NCI-H748 treated with DMSO at 0.1 percent for 48 hours (cell line): ENCODE measurements at regions not wholly inside any gene's neighbourhood (a gene's known extent, or its start where the extent isn't known, plus 50 kb on each side); places are given as distances from the start of the nearest gene placed in this dataset.
"Not testable (repeated sequence)": the region's sequence is repeated elsewhere in the genome, so short reads cannot be mapped to it uniquely, and the experiment has no call there.

Experiments
- DNase-seq: peaks from one replicate; lab custom pipeline; 2025; lab: John Stamatoyannopoulos, UW

DNA sequence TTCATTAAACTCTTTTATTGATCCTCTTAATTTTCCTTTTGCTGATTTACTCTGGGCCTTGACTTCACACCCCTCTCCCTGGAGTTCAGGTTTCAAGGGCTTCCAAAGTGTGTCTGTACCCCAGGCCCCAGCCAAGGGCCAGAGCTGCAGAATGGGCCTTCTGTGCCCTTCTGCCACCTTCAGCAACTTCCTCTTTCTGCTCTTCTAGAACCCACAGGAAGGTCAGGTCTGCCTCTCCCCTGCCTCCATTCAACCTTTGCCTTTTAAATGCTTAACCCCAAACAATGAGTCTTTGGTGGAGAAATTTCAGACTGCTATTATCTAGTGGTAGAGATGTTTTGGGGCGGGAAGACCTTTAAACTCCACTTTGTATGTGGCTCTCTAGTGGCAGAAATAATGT lies 63.1 kb downstream of the TSN start:
- no peak for DNase-seq

DNA sequence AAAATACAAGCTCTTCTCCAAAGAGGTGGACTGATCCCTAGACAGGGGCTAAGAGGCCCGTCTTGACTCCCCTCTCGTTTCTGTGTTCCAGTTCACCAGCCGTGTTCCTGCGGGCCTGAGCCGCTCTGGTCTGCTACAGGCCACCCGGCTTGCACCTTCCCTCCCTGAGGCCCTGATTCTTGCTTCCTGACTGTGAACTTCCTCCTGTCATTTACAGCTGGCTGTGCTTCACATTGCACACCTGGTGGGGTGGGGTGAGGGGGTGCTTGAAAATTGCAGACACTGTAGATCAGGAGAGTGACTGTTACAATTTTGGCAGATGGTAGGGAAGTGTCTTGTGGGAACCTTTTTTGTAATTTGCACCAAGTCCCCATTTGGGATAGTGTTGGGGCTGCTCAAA lies 64.4 kb downstream of the TSN start:
- no peak for DNase-seq

DNA sequence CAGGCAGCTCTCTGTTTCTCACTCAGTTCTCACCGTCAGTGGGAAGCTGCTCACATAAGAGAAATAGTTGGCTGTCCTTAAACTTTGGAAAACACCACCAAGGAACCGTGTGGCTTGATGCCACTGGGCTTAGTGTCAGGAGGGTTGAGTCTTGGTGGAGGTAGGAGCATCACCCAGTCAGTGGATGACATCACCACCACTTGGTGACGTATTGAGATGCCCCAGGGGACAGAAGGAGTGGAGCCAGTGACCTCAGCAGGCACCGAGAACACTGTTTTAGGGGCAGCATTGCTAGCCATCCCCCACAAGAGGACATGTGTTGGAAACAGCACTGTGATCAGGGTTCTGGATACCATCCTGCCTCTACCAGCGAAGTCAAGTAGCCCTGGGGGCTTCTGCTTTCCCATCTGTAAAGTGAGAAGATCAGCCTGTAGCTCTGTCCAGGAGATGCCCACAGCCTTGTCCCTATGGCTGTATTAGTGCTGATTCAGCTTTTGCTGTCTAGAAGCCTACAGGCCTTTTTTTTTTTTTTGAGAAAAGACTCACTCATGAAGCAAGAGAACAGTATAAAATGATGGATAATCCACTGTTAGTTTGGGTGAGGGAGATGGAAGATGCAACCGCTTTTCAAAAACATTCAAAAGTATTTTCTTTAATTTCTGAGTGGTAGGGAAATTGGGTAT lies 66.2 kb downstream of the TSN start:
- DNase-seq = no peak

DNA sequence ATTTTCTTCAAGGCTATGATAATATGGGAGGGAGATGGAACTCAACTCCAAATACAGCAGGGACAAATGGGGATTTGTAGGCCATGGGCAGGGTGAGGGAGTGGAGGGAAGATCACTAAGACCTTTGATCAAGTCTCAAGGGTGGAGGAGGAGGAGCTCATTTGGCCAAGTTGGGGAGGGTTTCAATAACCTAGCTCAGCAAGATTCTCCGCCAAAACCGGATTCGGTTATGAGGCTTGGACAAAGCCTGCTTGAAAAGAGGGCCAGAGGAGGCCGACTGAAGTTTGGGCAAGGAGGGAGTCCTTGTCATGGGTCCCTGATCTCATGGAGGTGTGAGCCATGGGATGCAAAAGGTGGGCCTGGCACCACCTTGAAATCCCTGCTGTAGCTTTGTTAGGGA lies 68.8 kb downstream of the TSN start:
- no peak for DNase-seq

DNA sequence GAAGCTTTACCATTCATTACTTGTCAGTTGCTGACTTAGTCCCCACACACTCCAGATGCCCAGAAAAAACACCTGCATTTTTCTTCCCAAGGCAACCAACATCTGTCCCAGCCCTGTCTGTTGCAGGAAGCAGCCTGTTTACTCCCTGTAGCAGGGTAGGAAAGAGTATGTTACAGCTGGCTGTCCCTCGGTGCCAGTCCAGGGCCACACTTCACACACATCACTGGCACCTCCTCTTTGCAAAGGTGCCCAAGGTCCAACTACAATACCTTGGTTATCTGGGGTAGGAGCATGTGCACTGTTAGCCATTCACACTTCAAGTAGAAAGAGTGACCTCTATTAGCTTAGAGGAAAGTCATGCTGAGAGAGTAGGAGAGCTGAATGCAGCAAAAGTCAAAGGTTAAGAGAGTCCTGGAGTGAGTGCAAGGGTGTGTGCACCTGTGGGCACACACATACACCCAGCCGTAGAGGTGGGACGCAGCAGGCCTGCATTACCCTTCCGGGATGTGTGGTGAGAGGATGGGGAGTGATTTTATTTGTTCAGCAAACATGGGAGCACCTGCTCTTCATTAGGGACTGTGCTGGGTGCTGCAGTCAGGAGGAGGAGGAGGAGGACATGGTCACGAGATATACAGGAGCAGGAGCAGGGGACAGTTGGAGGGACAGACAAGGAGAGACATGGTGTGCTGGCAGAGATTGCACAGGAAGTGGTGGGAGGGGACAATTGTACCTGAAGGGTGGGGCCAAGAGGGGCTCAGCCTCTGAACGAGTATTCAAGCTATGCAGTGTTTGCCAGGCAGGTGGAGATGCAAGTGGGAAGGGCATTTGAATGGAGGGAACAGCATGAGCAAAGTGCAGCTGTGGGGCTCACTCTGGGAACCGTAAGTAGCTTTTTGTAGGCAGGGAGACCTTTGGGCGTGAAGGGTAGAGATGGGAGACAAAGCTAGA lies 69.8 kb downstream of the TSN start:
- DNase-seq = peak; percentile 82

DNA sequence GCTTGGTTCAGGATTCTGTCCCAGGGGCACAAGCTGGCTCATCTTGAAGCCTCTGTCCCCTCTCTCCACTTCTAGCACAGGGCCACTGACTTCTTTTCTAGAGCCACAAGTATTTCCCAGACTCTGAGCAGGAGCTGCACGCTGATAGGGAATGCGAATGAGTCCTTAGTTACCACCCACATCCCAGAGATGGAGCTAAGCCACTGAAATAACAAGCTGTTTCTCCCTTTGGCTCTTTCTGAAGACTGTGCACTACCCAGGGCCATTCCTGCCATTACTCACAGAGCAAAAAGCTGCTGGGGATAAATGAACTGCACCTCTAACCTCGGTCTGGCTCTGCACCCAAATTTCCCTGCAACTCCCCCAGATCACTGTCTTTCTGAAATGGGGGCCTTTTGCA lies 70.6 kb downstream of the TSN start:
- no peak for DNase-seq

DNA sequence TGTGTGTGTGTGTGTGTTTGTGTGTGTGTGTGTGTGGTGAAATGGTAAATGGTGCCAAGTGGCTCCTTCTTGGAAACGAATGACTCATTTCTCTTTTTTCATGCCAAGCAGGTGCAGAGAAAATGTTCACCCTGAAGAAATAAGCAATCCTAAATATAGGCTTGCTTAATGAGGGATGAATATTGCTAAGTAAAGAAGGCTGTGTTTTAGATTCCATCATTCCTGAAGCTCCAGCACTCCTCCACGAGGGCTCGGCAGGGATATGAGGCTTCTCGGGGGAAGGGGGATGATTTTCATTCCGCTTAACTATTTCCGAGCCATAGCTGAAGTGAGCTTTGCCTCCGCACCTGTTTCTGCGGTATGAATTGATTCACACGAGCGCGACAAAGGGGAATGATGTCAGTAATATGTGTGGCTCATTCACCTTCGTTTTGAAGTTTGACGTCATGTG lies 72.9 kb downstream of the TSN start:
- DNase-seq = no peak

DNA sequence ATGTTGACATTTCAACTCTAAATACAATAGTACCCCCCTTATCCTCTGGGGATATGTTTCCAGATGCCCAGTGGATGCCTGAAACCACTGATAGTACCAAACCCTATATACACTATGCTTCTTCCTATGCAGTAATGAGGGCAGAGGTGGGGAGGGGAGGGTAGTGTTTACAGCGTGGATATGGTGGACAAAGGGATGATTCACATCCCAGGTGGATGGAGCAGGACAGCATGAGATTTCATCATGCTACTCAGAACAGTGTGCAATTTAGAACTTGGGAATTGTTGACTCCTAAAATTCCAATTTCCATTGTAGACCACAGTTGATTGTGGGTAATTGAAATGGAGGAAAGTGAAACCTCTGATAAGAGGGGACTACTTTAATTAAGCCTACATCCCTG lies 75.4 kb downstream of the TSN start:
- DNase-seq = no peak

DNA sequence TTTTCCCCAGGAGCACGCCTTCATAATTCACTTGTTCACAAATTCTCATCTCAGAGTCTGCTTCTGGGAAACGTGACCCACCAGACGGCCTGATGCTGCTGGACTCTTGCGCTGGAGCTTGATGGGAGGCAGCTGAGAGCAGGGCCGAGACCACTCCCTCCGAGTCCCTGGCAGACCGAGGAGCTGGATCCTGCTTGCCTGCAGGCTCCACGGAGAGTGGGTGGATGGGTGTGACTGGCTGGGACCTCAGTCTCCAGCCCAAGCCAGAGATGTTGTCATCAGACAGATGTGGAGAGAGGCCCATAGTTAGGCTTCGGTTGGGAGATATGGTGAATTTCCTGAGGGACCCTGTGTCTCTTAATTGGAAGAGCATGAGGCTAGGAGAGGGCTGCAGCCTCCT lies 76.4 kb downstream of the TSN start:
- DNase-seq = no peak

DNA sequence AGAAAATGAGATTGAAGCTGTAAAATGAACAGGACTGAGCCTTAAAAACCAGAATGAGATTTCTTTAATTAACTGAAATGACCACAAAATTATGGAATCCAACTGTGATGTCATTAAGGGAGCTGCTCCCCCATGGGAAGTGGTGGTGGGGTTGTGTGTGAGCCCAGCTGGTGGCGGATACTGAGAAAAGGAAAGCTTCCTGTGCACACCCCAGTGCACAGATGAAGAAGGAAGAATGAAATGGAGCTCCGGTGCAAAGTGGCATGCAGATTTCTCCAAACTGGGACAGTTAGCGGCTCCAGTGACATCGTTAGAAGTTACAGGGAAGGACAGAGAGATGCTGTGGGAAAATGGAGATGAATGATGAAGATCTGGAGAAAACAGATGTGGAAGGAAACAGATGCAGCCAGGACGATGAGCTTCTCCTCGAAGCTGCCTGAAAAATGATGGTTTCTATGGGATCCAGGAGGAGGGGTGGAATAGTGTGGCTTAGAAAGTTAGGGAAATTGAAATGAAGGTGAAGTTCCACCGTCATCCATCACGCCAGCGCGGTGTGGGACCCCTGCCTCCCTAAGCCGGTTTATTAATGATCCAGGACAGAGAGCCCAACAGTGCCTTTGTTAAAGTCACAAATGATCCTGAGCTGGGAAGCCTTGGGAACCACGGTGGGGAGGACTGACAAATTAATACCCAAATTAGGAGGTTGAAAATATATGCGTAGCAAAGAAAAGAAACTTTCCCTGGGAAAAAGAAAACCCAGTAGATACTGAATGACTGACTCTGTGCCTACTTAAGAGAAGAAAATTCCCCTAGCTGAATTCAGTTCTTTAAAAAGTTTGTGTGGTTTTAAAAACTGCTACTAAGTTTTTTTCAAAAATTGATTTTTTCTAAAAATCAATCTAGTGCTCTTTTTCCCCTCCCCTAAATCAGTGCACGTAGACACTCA lies 77.2 kb downstream of the TSN start:
- no peak for DNase-seq

DNA sequence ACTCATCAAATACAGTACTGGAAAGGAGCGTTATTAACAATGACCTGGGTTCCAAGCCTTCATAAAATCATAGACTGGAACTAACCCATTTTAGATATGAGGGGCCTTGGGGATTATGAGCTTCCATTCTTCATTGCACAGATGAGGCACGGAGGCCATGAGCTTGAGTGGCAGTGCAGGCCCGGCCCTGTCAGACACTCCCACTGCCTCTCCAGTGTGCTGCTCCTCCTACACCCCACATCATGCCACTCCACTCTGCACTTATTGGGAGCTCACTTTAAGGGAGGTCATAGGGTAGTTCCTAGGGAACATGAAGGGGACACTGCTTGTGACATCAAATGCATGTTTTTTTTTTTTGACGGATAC lies 77.9 kb downstream of the TSN start:
- DNase-seq = no peak

DNA sequence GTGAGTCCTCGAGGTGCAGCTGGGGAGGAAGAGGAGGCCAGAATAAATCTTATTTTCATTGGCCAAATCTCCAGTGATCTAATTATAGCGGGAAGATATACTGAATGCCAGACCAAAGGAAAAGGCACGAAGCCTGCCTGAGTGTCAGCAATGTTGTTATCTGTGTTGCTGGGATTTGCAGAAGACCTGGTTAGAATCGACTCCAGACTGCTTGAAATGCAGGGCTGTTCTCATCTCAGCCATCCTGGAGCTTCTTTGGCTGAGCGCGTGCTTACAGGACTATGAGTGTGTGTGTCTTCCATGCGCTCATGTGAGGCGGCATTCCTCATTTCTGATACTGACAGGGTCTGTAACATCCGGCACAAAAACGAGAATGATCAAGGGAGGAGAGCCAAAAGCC lies 81.2 kb downstream of the TSN start:
- DNase-seq = no peak

DNA sequence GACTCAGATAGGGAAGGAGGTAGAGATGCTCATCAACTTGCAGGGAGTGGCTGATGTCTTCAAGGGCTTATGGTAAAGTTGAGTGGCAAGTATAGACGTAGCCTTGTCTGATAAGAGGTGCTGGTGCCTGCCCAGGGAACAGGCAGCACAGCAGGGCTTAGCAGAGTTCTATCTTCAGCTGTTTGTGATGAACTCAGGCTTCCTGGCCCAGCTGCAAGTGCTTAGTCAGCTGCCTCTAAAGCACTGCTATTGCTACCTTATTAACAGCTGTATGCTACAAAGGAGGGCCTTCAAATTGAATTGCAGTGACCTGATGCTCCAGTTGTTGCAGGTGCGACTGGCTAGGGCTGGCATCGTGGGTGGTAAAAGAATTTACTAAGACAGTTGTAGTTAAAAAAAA lies 82.1 kb downstream of the TSN start:
- DNase-seq = no peak

DNA sequence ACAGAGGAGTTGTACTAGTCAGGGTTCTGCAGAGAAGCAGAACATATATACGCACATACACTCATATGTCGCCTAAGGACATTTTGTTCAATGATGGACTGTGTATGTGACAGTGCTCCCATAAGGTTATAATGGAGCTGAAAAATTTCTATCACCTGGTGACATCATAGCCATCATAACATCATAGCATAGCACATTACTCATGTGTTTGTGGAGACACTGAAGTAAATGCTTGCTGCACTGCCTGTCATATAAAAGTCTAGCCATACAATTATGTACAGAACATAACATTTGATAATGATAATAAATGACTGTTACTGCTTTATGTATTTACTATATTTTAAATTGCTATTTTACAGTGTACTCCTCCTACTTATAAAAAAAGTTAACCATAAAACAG lies 83.1 kb downstream of the TSN start:
- DNase-seq = no peak

DNA sequence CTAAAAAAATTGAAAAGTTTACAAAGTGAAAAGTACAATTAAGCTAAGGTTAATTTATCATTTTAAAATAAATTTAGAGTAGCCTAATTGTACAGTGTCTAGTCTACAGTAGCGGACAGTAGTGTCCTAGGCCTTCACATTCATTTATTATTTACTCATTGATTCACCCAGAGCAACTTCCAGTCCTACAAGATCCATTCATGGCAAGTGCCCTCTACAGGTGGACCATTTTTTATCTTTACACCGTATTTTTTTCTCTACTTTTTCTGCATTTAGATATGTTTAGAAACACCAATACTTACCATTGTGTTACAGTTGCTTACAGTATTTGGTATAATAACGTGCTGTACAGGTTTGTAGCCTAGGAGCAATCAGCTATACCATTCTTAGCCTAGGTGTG lies 84.1 kb downstream of the TSN start:
- DNase-seq = no peak

DNA sequence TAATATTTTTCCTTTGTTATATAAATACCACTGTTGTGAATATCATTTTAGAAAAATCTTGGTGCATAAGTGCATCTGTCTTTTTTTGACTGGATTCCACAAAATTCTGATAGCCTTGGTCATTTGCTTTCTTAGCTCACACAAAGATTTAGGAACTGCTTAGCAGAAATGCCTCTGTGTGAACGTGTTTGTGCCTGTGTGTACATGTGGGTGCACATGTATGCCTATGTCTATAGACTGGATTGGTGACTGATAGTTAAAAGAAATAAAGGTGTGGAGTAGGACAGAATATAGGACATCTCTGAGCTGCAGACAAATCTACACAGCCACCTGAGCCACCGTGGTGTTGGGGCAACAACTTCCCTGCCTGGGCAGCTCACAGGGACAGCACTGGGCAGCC lies 93.8 kb downstream of the TSN start:
- DNase-seq = no peak

DNA sequence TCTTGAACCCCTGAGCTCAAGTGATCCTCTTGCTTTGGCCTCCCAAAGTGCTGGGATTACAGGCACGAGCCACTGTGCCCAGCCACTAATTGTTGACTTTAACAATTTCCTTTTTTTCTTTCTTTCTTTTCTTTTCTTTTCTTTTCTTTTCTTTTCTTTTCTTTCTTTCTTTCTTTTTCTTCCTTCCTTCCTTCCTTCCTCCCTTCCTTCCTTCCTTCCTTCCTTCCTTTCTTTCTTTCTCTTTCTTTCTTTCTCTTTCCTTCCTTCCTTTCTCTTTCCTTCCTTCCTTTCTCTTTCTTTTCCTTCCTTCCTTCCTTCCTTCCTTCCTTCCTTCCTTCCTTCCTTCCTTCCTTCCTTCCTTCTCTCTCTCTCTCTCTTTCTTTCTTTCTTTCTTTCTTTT lies 97.7 kb downstream of the TSN start:
- DNase-seq = not testable (repeated sequence)

DNA sequence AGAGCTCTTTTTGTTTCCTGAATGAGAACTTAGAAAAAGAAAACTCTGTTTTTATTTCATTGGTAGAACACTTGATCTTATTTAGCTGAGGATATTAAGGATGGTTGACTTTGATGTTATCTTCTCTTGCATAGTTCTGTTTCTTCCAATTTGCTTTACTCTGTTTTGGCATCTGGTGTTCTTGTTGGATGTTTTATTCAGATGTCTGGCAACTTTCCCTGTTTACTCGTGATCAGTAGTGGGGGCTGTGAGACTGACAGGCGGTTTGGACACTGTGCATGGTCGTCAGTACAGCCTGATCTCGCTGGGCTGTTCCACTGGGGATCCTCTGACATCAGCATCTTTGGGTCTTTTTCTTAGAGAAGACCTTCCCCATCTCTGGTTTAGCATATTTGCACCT lies 100.1 kb downstream of the TSN start:
- no peak for DNase-seq

DNA sequence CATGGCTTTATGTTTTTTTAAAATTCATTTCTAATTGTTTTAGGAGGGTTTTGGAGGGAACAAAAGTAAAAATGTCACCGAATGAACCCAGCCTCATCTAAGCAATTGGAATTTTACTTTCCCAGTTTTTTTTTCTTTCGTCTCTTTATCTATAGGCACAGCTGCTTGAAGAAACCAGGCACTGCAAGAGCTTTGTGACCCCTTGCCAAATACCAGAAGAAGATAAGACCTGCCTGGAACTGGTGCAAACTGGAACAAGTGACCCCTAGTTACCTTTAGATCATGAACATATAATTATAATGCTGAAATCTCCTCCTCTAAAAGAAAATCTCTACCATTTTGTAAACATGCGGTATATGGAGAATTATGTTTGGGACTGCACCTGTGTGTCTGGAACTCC lies 100.9 kb downstream of the TSN start:
- no peak for DNase-seq

DNA sequence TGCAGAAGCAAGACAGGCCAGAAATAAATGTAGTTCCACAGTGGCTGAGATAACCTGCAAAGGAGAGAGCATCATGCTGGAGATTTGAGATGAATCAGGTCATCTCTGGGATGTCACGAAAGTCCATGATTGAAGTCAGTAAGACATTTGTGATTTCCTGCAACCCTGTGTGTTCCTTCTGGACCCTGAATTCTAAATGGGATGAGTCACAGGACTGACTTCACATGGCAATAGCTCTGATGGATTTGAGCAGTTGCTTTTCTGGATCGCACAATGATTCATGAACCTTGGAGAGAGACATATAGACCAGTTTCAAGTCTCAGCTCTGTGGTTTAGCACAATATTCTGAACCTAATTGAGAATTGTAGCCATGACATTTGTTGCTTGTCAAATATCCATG lies 102.9 kb downstream of the TSN start:
- DNase-seq = no peak

DNA sequence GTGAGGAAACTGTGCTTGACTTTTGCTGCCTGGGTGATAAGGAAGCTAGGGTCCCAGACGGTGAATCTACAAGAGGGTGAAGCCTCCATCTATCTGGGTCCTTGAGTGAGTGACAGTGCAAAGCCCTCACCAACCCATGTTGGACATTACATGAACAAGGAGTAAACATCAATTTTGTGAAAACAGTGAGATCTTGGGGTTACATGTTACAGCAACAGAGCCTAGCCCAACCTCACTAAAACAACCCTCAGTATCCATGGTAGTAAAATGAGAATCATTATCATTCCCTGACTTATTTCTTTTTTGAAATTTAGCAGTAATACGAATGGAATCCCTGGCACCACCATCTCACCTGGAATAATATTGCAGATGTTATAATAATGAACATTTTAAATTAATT lies 103.4 kb downstream of the TSN start:
- no peak for DNase-seq

DNA sequence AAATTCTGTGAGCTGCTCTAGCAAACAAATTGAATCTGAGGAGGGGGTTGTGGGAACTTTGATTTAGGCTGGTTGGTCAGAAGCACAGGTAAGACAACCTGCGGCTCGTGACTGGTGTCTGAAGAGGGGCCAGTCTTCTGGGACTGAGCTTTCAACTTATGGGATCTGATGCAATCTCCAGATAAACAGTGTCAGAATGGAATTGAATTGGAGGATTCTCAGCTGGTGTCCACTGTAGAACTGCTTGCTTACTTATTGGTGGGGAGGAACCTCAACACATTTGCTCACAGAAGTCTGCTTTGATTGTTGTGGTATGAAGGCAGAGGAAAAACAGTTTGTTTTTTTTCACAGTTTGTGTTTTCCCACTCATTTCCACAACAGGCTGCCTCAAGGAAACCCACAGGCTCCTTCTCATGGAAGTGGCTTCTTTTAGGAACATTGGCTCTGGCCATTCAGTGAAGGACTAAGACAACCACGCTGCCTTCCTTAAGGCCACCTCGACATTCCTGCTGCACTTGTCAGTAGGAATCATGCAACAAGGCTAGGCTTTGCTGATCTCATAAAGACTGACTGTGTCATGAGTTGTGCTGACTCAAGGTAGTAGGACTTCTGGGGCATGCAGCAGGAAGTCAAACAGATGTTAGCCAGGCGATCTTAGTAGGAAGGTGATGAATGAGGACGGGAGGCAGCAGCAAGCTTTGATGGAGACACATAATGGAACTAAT lies 104.7 kb downstream of the TSN start:
- no peak for DNase-seq
